Lower lobe of right lung (tissue), 2 donors: ENCODE measurements at regions not wholly inside any gene's neighbourhood (a gene's known extent, or its start where the extent isn't known, plus 50 kb on each side); places are given as distances from the start of the nearest gene placed in this dataset.

Experiments
- ATAC-seq, 2 donors: fragments of 200-7000 bp; cut with Tn5 transposase; one replicate each; pipeline ENCODE4 v1.9.1; 2020 to 2022; ENCODE audit warnings: mild to moderate bottlenecking in 2 of 2, moderate library complexity in 2 of 2
- DNase-seq: peaks from one replicate; pipeline ENCODE4 v3.0.0-alpha.2; 2020
- H3K27ac ChIP-seq: fragments of 200-600 bp; one replicate; pipeline ENCODE4 v1.8.0; 2022
- H3K27me3 ChIP-seq: fragments of 200-600 bp; one replicate; pipeline ENCODE4 v1.8.0; 2022; ENCODE audit warnings: low read depth
- H3K36me3 ChIP-seq: fragments of 200-600 bp; one replicate; pipeline ENCODE4 v1.8.0; 2022; ENCODE audit warnings: mild to moderate bottlenecking
- H3K4me1 ChIP-seq: fragments of 200-600 bp; one replicate; pipeline ENCODE4 v1.8.0; 2022
- H3K4me3 ChIP-seq: fragments of 200-600 bp; one replicate; pipeline ENCODE4 v1.8.0; 2022; ENCODE audit warnings: mild to moderate bottlenecking
- H3K9me3 ChIP-seq: fragments of 200-600 bp; one replicate; pipeline ENCODE4 v1.8.0; 2022
- intact Hi-C: fragments of 100-400 bp; cut with DNase I; formaldehyde crosslinking; loops from one replicate; pipeline ENCODE4 v1.11.0; 2022
- TF ChIP-seq, protein P1 (sequence below): fragments of 200-600 bp; IDR thresholded peaks from one replicate; pipeline ENCODE4 v1.8.0; 2022; ENCODE audit warnings: antibody characterized with exemption, mild to moderate bottlenecking
- donor health status: DM: no; HTN: yes; CAD: no; lungs with severe emphysema.

DNA sequence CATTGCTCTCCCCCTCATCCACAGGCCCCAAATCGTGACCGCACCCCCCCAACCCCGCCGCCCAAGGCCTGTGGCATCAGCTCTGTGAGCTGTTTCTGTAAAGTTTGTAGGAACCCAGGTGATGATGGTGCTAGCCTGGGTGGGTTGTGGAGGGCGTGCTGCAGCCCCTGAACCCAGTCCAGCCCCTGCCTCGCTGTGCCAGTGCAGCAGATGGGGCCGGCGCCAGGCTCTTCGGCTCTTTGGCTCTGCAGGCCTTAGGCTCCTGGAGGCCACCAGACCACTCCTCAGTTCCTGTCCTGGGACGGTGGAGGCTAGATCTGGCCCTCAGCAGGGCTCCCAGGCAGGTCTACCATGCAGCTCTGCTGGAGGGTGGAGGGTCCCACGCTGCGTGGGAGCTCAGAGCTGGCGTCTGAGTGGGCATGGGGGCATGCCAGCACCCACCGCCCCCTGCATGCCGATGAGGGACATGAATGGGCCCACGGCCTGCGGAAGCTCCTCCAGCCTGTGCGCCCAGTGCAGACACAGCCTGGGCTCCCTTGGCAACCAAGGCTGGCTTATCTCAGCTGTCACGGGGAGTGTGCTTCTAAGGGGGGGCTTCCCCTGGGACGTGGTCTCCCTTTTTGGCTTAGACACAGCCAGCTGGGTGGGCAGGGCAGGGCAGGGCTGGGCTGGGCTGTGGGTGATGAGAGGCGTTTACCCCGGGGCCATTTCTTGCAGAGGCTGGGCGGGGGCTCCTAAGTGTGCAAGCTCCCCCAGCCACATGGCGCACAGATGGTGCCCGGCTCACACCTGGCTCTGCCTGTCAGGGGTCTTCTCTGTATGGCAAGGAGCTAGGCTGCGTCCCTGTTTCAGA is 1187.6 kb downstream of the BRD1 start:
- Histone ChIP-seq H3K27me3 (no peaks in the 10 kb centered on the region), H3K27ac (no peak overlapping the region), H3K4me1 (no peaks in the 10 kb centered on the region), H3K36me3 (no peaks in the 10 kb centered on the region), H3K4me3 (no peak overlapping the region), H3K9me3 (no peaks in the 10 kb centered on the region)
- TF ChIP-seq, protein P1, sequence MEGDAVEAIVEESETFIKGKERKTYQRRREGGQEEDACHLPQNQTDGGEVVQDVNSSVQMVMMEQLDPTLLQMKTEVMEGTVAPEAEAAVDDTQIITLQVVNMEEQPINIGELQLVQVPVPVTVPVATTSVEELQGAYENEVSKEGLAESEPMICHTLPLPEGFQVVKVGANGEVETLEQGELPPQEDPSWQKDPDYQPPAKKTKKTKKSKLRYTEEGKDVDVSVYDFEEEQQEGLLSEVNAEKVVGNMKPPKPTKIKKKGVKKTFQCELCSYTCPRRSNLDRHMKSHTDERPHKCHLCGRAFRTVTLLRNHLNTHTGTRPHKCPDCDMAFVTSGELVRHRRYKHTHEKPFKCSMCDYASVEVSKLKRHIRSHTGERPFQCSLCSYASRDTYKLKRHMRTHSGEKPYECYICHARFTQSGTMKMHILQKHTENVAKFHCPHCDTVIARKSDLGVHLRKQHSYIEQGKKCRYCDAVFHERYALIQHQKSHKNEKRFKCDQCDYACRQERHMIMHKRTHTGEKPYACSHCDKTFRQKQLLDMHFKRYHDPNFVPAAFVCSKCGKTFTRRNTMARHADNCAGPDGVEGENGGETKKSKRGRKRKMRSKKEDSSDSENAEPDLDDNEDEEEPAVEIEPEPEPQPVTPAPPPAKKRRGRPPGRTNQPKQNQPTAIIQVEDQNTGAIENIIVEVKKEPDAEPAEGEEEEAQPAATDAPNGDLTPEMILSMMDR = no peak
- no peak for DNase-seq
- intact Hi-C loops = no loop called here
- ATAC-seq = no peak

DNA sequence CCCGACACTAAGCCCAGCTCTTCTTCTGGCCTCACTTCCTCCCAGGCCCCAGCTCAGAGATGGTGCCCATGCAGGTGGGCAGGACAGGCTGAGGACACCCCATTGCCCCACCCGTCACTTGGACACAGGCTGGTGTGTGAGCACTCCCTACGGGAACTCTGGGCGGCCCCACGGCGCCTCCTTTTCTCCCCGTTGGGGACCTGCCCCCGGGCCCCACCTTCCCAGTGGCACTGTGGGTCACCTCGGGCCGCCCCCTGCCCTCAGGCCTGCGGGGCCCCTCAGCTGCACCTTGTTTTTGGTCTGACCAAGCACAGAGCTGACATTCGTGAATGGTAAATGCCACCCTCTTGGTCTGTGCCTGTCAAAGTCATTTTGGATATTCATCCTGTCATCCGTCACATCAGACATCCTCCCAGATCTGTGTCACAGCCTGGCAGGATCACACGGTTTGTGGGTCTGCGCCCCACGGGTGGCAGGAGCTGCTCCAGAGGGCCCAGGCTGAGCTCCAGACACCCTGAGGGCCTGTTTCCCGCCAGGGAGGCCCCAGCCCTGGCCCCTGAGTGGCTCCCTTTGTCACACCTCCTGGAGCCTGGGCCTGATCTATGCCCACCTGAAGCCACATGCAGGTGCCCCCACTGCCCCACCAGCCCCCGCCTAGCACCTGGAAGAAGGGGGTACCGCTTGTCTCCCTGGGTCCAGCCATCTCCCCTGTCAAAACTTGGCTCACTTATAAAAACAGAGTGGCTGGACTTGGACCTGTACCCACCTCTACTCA is 1188.5 kb downstream of the BRD1 start:
- ATAC-seq (no peak), DNase-seq (no peak)
- no peaks in the 10 kb centered on the region for H3K9me3 ChIP-seq
- no peak overlapping the region for H3K4me3 ChIP-seq
- no peaks in the 10 kb centered on the region for H3K27me3 ChIP-seq
- intact Hi-C loops = no loop called here
- H3K36me3 ChIP-seq = no peaks in the 10 kb centered on the region
- no peaks in the 10 kb centered on the region for H3K4me1 ChIP-seq
- TF ChIP-seq, protein P1 = no peak
- H3K27ac ChIP-seq = no peak overlapping the region

DNA sequence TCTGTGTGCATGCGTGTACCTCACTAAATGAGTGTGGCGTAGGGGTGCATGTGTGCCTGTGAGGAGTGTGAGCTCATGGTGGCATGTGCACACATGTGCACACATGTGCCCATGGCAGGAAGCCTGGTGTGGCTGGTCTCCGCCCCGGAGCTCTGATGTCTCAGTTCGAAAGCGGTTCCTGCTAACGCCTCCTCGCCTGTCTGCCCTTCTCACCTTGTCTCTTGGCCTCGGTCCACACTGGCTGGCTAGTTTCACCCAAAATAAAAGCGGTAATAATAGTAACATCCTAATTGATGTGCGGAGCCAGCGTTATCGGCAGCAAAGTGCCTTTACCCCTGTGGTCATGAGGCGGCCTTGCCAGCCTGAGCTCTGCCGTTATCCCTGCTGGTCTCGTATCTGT is 1190.4 kb downstream of the BRD1 start:
- TF ChIP-seq, protein P1 = no peak
- DNase-seq = no peak
- H3K27ac ChIP-seq = no peak overlapping the region
- ATAC-seq = no peak
- H3K9me3 ChIP-seq = no peaks in the 10 kb centered on the region
- no peak overlapping the region for H3K4me3 ChIP-seq
- no peaks in the 10 kb centered on the region for H3K27me3 ChIP-seq
- intact Hi-C loops = no loop called here
- H3K36me3 ChIP-seq = no peaks in the 10 kb centered on the region
- H3K4me1 ChIP-seq = no peaks in the 10 kb centered on the region

DNA sequence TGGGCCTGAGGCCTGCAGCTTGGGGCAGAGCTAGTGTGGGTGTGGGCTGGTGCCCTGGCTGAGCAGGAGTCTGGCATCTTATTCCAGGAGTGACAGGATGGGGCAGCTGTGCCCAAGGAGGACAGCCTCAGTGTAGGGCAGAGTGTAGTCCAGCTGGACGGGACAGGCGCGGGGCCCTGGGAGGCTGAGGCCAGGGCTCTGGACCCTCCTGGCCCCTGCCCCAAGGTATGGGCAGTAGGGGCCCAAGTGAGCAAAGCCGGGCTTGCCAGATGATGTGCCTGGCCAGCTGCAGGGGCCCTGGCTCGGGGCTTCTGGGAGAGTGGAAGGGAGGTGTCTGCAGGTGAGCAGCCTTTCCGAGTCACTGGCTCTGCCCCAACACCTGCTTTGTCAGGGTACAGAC is 1190.9 kb downstream of the BRD1 start:
- H3K4me1 ChIP-seq = no peaks in the 10 kb centered on the region
- ATAC-seq (no peak), DNase-seq (no peak)
- H3K36me3 ChIP-seq = no peaks in the 10 kb centered on the region
- intact Hi-C loops = no loop called here
- TF ChIP-seq, protein P1 = no peak
- no peak overlapping the region for H3K27ac ChIP-seq
- no peaks in the 10 kb centered on the region for H3K27me3 ChIP-seq
- H3K4me3 ChIP-seq = no peak overlapping the region
- no peaks in the 10 kb centered on the region for H3K9me3 ChIP-seq

DNA sequence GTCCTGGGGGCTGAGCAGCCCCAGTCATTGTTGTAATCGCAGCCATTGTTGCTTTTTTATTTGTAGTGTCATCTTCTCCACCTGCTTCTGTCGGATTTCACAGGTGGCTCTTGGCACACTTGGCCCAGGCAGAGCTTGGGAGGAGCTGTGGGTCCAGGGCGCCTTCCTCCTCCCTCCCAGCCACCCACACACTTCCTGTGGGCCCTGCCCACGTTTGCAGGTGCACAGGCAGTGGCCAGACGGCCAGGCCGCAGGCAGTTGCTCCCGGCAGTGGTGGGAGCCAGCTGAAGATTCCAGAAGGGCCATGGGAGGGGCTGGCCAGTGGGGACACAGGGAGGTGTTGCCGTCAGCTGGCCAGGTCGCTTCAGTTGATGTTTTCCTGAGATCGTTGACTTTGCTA is 1191.9 kb downstream of the BRD1 start:
- Histone ChIP-seq H3K4me1 (no peaks in the 10 kb centered on the region), H3K27ac (no peak overlapping the region), H3K4me3 (no peak overlapping the region), H3K36me3 (no peaks in the 10 kb centered on the region), H3K9me3 (no peaks in the 10 kb centered on the region), H3K27me3 (no peaks in the 10 kb centered on the region)
- TF ChIP-seq, protein P1 = no peak
- ATAC-seq (no peak), DNase-seq (no peak)
- intact Hi-C loops = no loop called here
